Kasumi-1 (cell line): ENCODE measurements at regions not wholly inside any gene's neighbourhood (a gene's known extent, or its start where the extent isn't known, plus 50 kb on each side); places are given as distances from the start of the nearest gene placed in this dataset.

Source experiments
- DNase-seq, 2 experiments: peaks; one replicate each; lab custom pipeline; 2025; lab: John Stamatoyannopoulos, UW

DNA sequence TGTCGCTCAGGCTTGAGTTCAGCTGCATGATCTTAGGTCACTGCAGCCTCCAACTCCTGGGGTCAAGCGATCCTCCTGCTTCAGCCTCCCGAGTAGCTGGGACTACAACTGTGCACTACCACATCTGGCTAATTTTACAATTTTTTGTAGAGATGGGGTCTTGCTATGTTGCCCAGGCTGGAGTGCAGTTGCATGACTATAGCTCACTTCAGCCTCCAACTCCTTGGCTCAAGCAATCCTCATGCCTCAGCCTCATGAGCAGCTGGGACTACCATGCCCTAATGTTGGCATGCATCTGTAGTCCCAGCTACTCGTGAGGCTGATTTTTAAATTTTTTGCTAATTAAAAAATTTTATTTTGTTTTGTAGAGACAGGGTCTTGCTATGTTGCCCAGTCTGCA, 101.9 kb upstream of the NPTX2 start:
- no peak for DNase-seq

DNA sequence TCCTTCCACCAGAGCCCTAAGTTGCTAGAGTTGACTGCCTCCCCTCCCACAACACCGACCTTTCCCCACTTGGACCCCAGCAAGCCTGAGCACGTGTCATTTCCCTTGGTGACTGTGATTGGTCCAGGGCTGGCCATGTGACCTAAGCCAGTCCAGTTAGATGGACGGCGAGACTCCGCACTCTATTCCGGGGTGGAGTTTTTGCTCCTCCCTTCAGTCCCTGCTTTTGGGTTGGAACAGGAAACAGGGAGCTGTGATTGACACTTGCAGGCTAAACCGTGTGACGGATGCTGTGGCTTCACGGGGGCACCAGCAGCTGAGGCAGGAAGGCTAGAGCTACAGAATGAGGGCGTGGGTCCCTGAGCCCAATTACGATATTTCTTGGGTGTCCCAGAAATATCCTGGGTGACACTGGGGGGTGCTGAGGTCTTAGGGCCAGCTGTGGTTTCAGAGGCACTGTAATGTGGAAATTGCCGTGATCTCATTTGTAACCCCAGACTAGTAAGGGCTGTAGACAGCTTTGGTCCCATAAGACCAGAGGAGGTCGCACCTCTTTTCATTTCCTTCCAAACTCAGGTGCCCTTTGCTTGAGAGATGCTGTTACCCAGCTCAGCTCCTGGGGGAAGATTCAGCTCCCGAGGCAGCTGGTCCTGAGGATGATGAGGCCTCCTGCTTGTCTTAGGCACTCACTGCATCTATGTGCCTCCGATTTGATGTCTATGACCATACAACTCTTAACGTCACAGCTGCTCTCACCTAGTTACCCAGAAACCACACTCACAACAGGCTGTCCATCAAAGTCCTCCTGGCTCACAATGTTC, 102.7 kb upstream of the NPTX2 start:
- no peak for DNase-seq

DNA sequence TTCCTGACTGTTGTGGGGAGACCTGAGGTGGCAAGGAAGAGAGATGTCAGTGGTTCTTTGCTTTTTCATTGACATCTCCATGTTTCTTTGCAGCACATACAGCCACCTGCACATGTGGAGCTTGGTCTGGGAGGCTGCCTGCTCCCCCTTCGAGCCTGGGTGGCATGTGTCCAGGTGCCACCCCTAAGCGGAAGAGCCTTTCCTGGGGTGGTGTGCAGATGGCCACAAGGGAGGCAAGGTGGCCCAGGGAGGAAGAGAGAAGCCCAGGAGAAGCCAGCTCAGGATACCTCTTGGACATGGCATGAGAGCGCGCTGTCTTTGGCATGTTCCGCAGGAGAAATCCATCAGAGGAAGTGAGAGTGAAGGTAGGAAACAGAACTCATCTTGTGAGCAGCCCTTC, 105.9 kb upstream of the NPTX2 start:
- no peak for DNase-seq

DNA sequence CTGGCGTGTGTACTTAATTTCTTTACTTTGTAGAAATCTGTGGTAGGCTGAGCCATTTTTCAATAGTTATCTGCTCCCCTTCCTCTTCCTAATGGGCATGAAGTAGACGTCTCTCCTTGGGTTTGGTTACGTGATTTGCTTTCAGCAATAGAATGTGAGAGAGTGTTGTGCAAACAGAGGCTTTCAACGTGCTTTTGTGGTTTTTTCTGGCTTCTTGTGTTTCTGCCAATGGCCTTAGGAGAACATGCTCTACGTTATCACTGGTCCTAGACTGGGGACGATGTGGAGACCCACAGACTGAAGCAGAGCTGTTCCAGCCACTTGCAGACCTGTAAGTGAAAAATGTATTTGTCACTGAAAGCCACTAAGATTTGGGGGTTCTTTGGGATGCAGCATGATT, 107.2 kb upstream of the NPTX2 start:
- DNase-seq = no peak

DNA sequence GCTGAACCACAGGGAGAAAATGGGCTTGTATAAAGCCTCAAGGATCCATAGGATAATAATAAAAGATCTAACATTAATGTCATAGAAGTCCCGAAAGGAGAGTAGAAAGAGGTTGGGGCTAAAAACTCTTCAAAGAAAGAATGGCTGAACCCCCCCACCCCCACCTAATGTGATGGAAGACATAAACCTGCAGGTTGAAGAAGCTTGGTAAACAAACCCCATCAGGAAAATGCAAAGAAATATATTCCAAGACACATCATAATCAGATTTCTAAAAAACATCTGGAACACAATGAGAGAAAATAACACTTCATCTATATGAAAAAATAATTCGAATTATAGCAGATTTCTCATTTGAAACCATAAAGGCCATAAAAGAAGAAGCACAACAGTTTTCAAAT, 105.6 kb upstream of the BAIAP2L1 start:
- no peak for DNase-seq

DNA sequence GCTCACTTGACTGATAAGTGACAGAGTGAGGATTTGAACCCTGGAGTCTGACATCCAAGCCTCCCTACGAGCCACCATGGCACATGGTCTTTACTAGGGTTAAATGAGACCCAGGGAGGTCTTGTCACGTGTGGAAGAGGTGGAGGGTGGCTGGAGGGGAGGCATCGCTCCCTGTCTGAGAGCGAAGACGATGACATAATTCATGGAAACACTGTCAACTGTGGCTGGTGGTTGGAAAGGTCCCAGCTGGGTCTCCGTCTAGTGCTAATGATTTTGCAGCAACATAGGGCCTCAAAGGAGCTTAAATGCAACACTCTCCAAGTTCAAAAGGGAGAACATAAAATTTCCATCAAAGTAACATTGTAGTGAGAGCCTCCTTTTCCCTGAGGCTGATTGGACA, 99.9 kb upstream of the BAIAP2L1 start:
- DNase-seq = no peak

DNA sequence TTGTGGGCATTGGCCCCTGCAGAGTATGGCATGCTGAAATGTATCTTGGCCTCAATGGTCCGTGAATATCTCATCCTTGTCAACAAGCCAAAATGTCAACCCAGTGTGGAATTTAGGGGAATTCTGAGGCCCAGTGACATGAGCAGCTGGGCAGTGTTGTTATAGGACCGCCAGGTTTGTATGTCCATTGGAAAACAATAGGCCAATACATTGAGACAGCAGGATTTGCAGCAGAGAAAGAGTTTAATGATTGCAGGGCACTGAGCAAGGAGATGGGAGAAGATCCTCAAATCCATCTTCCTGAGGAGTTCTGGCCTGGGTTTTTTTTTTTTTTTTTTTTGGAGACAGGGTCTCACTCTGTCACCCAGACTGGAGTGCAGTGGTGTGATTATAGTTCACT, 95.7 kb upstream of the BAIAP2L1 start:
- no peak for DNase-seq

DNA sequence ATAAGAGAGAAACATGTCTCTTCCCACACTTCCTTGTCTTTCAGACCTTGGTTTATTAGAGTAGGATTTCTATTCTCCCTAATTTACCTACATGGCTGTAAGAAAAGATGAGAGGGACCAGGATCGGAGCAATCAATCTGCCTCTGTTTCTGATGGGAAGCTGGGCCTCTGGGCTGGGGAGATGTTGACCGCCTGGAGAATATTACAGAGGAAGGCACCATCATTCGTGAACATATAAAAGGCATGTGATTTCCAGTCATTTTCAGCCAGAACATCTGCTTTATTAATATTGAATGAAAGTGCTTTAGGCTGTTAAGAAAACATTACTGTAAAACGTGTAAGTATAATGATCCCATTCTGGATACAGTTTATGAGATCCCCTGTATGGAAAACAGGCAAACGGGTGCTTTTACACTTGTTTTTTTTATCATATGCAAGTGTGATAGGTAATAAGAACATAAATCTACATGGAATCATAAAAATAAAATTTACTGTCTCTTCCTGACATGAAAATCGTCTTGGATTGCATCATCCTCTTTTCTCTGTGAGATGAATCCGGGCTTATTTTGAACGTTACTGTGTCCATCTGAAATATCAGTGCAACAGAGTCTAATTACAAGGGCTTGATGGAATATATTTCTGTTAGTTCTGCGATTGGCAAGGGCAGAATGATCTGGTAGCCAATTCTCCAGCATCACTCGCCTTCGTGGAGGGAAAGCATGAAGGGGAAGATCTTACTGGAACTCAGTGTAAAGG, 94.5 kb upstream of the BAIAP2L1 start:
- no peak for DNase-seq

DNA sequence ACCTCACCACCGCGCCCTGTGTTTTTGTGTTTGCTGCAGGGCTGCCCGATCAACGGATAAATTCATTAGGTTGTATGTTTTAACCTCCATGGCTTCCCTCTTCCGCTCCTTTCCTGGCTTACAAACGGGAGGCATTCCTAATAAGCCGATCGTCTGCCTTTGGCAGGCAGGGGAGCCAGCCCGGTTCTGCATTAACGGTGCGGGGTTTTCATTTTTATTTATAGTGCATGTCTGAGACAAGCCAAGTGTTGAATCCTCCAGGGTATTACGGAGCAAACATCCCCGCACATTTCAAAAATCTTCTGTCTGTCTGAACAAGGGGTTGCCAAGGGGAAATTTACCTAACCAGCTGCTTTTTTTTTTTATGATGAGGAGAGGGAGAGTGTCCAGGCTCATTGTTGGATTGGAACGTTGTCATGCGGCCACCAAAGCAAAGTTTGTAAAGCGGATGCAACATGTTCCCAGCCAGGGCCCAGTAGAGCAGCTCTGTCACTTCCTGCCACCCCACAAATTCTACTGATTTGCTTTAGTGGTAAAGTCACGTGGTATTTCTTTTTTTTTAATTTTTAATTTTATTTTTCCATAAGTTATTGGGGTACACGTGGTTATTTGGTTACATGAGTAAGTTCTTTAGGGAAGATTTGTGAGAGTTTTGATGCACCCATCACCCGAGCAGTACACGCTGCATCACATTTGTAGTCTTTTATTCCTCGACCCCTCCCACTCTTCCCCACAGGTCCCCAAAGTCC, 92.3 kb upstream of the BAIAP2L1 start:
- DNase-seq = no peak

DNA sequence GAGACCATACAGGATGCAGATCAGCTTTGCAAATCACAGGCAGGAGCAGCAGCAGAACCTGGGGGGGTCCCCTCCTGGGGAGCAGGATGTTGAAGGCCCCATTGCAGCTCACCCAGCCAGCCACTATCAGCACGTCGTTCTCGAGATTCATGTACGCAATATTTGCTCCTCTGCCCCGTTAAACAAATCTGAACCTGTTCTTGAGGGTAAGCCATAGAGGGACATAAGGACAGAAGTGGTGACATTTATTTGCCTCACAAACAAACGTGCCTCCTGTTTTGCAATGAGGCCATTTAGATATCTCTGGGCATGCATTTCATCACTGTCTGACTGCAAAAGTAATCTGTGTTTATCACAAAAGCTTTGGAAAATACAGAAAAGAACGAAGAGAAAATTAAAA, 87.3 kb upstream of the BAIAP2L1 start:
- no peak for DNase-seq

DNA sequence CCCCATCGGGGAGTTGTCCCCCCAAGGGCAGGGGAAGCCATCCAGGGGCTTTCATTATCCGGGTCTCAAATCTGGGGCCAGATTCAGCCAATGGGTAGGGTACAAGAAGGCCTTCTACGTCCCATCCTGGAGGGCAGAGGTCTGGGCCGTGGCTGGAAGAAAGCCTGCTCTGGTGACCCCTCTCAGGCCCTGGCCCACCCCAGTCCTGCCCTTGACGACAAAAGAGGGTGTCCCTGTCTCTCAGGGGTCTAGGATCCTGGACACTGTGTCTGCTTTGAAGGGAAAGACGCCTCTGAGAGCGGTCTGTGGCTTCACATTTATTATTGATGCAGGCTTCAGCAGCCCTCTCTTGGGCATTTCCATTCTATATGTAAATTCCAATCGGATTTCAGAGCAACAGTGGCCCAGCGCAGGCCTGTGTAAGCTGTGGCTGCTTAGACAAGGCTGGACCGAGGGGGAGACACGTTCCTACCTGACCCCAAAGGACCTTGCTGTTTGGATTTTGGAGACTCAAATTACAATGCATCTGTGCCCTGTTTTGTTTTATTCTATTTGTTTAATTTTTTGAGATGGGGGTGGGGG, 83.2 kb upstream of the BAIAP2L1 start:
- no peak for DNase-seq

DNA sequence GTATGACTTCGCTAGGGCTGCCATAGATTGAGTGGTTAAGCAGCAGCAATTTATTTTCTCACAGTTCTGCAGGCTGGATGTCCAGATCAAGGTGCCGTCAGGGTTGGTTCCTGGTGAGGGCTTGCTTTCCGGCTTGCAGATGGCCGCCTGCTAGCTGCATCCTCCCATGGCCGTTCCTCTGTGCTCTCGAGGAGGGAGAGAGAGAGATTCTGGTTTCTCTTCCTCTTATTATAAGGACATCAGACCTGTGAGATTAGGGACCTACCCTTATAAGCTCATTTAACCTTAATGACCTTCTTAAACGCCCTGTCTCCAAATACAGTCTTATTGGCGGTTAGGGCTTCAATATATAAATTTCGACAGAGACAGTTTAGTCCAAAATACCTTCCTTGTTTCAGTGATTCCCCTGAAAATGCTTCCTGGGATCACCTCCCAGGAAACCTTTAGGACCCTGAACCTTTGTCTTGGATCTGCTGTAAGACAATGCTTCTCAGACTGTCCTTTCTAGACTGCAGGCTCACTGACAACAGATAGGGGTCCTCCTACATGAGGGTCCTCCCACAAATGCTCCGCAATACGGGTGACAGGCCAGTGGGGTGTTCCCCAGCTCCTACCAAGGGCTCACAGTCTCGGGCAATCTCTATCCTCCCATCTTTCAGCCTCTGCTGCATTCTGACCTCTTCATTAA, 82.5 kb upstream of the BAIAP2L1 start:
- no peak for DNase-seq

DNA sequence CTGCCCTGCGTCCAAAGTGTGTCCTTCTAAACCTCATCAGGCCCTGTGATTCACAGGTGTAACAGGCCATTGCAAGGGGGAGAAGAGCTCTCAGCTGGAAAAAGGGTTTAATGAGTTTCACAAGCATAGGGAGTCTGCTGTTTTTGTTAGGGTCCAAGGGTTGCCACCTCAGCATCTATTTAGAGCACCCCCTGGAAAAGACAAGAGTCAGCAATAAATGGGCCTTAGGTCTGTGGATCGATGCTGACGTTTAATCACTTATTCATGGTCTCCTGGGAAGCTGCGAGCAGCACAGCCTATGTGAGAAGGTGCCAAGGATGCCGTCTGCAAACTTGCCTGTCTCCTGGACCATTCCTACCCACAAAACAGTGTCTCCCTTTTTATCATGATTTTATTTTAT, 78.4 kb upstream of the BAIAP2L1 start:
- DNase-seq = no peak

DNA sequence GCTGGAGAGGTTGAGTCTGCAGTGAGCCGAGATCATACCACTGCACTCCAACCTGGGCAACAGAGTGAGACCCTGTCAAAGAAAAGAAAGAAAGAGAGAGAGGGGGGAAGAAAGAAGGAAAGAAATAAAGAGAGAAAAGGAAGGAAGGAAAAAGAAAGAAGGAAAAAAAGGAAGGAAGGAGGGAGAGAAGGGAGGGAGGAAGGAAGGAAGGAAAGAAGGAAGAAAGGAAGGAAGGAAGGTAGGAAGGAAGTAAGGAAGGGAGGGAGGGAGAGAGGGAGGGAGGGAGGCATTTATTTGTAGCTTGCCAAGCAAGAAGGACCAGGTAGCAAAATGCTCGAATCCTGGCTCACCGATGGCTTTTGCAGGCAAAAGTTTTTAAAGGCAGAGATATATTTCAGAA, 74.5 kb upstream of the BAIAP2L1 start:
- no peak for DNase-seq

DNA sequence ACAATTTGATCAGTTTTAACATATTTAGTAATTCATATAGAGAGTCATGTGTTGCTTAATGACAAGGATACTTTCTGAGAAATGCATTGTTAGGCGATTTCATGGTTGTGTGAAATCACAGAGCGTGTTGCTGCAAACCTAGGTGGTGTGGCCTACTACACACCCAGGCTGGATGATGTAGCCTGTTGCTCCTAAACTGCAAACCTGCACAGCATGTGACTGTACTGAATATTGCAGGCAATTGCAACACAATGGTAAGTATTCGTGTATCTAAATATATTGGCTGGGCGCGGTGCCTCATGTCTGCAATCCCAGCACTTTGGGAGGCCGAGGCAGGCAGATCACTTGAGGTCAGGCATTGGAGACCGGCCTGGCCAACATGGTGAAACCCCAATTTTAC, 73.7 kb upstream of the BAIAP2L1 start:
- no peak for DNase-seq

DNA sequence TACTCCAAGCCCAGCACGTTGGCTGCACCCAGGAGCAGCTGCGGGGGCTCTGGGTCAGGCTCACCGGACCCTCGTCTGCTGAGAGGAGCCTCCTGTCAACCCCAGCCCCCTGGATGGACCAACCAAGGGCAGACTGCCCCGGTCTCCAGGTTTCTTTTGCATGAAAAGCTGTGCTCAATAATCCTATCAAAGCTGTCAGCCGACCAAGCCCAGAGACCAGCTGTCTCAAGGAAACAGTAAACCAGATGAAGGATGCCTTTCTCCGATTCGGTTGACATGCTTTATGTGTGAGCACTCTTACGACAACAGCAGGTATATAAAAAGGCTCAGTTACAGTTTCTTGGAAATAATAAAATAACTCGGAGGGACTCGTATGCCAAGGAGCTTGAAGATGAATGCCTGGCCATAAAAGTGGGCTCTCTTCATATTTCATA, 71.6 kb upstream of the BAIAP2L1 start:
- DNase-seq = no peak

DNA sequence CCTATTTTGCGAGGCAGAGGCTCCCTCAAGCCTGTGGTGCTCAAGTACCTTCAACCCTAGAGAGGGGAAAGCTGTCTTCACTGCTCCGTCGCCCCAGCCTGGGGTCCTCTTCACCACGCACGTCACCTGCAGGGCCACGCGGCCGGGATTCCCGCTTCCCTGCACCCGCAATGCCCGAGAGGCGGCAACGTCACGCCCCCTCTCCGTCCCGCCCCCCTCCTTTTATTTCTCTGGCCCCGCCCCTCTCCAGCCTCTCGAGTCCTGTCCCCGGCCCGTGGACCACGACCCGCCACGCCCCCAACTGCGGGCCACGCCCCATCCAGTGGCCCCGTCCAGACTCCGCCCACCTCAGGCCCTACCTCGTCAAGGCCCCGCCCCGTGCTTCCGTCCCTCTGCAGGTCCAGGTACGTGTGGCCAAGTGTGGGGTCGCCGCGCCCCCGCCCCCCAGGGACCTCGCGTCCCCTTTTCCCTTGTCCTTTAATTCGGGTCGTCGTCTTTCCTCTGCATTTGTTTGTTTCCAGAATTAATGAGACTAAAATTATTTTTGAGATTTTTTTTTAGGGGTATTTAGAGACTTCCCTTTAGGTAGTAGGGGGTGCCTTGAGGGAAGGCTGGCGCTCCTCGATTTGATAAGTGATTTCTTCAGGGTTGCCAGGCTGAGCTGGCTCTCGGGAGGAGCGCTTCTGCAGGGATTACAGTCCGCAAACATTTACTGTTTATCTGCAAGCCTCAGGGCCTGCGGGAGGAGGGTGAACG, 69.8 kb upstream of the BAIAP2L1 start:
- DNase-seq = no peak

DNA sequence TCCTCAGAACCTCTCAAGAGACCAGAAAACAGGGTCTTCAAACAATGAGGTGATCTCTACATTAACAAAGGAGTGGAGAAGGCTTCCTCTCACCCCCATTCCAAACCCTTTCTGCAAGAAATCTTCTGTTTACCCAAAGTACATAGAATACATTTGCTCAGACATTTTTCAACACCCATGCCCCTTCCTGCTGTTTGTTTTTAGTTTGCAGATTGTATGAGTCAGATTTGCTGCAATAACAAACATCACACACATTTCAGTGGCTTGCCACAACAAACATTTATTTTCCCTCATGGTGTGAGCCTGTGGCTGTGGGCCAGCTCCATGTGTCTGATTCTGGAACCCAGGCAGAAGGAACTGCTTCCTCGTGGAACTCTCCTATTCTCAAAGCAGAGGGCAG, 68.2 kb upstream of the BAIAP2L1 start:
- no peak for DNase-seq

DNA sequence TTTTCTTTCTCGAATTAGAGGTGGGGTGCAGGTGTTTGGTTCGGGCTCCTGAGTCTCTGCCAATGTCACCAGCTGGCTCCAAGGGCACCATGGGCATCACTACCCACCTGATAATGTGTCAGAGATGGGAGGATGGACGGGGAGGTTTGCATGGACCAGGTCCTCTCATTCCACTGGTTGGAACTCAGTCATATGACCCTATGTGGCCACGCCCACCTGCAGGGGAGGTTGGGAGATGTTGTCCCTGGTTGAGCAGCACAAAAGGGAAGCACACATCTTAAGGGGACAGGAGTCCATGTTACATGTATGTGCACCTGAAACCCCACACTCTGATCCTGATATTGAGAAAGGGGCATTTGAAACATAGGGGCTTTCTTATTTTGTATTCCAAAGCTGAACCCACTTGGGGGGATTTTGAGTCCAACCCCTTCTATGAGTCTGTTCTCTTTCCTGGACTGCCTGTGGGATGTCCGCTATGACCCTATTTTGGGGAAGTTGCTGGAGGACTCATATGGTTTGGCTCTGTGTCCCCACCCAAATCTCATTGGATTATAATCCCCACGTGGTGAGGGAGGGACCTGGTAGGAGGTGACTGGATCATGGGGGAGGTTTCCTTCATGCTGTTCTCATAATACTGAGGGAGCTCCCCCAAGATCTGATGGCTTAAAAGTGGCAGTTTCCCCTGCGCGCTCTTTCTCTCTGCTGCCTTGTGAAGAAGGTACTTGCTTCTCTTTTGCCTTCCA, 66.9 kb upstream of the BAIAP2L1 start:
- no peak for DNase-seq

DNA sequence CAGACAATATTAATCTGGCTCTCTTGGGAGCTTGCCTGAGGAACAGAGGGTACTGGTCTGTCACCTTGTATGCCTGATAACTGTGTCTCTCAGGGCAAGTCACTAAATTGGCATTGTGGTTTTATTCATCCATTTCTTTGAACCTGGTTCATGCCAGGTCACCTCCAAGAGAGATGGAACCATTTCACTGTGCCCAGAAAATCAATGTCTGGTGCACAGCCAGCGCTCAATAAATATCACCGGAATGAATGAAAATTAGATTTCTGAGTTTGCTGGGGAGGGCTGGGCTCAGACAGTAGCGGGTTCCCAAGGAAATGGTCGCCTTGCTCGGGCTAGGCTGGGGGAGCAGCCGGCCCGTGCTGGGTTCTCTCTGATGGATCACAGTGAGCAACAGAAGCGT, 64.1 kb upstream of the BAIAP2L1 start:
- no peak for DNase-seq
